ENCODE measurements at regions not wholly inside any gene's neighbourhood (a gene's known extent, or its start where the extent isn't known, plus 50 kb on each side); places are given as distances from the start of the nearest gene placed in this dataset.

- no peak for DNase-seq (ENCODE audit: low spot score)
Measured at GRCh38 chr3:99366663-99367429, 271.5 kb upstream of the COL8A1 start.

GRCh38 chr3:99365979-99366378 is 272.4 kb upstream of the COL8A1 start:
- no peak for DNase-seq (ENCODE audit: low spot score)

DNA sequence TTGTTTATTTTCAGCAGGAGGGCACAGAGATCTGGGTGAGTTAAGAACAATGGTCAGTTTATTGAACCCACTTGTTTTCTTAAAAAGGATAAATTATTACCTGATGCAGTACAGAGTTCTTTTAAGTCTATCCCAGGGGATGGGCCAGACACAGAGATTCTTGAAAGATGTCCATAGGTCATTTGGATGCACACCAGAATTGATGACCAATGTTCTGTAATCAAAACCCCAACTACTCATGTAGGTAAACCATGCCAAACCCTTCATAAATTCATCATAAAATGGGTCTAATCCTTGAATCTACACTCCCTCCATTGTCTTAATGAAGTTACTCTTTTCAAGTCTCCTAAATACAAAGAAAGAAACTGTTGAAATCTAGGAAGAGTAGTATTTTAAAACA is 273.0 kb upstream of the COL8A1 start:
- DNase-seq (ENCODE audit: low spot score) = no peak

DNA sequence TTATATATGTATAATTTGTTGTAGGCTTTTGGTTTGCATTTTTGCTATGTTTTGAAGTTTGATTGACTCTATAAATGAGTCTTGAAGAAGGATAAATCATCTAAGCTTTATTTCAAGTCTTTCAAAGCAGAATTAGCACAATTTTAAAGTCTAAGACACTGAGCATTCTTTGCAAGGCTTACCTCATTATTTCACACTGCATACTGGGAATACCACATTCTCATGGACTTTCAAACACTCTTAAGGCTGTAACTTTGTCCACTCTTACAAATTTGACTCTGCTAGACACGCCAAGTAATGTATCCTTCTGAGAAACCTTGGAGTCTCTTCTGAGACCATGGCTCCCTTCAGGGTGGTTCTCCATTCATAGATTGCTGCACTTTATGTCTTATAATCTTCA is 281.3 kb upstream of the COL8A1 start:
- no peak for DNase-seq (ENCODE audit: low spot score)

GRCh38 chr3:99356696-99357095 is 281.7 kb upstream of the COL8A1 start:
- no peak for DNase-seq (ENCODE audit: low spot score)

- no peak for DNase-seq (ENCODE audit: low spot score)
Measured at GRCh38 chr3:99355465-99355864, 282.9 kb upstream of the COL8A1 start.

GRCh38 chr3:99352811-99353210 is 285.6 kb upstream of the COL8A1 start:
- DNase-seq (ENCODE audit: low spot score) = no peak

DNA sequence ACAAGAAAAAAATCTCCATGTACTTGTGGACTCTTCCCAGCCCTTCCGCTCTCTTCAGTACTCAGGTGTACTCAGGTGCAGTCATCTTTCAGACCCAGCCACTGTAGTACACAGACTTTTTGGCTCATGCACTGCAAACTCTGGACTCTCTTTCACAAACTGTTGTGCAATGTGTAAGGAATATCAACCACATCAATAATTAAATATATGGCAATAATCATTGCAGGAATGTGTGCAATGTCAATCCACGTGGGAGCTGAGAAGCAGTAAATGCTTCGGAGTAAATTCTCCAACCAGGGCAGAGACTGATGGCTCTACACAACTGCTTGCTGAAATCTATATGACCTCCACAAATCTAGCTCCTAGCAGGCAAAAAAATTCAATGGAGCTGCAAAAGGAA is 287.3 kb upstream of the COL8A1 start:
- DNase-seq (ENCODE audit: low spot score) = no peak

- no peak for DNase-seq (ENCODE audit: low spot score)
Measured at GRCh38 chr3:99348451-99348850, 289.9 kb upstream of the COL8A1 start.

DNA sequence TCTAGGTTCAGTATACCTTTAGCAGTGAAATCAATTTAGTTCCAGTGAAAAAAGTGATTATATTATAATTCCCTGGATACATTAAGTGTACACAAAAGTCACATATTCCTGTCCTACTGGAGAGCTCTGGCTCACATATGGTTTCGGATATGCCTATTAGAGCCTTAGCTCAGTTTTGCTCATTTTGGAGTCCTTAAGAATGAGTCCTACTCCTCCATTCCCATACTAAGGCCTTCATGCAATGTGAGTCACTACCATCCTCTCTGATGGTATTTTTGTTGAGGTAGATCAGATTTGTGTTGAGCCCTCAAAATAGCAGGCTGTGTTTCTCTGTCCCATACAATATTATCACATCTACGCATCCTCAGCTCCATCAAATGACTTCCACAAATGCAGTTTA is 294.2 kb upstream of the COL8A1 start:
- DNase-seq (ENCODE audit: low spot score) = no peak

DNA sequence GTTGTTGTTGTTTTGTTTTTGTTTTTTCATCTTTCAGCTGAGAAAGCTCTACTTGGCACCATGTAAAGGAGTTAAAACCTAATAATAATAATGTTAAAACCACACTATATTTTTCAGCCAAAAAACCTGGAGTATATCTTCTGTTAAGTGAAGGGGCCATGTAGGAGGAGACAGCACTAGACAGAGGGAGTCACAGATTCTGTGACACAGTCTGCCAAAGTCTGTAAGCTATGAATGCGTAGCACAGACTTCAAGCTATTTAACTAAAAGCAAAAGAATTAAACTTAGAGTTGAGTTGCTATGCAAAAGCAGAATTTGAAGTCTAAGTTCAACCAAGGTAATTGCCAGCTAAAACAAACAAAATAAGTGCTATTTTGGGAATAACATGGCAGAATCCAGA is 296.0 kb upstream of the COL8A1 start:
- DNase-seq (ENCODE audit: low spot score) = no peak

DNA sequence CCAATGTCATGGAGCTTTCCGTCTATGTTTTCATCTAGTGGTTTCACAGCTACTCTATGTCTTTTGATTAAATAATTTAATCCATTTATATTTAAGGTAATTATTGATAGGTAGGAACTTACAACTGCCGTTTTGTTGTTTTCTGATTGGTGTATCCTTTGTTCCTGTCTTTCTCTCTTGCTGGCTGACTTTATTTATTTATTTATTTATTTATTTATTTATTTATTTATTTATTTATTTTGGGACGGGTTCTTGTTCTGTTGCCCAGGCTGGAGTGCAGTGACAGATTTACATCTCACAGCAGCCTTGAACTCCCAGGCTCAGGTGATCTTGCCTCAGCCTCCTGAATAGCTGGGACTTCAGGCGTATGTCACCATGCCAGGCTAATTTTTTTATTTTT is 299.2 kb upstream of the COL8A1 start:
- no peak for DNase-seq (ENCODE audit: low spot score)

DNA sequence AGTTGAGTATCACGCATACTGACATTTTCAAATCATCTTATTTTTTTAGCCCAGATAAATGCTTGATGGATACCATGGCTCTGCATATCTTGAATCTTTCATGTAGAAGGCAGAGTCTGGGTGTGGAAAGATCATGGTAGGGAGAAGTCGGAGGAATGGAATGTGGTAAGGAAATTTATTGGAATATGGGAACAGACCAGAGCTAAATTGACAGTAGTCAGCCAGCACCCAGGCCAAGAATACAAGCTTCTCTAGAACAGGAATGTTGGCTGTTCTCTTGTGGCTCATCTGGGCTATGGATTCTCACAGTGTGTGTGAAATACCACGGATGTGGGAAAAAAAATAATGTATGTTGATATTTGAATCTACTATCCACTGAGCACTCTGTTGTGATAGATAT is 305.7 kb upstream of the COL8A1 start:
- no peak for DNase-seq (ENCODE audit: low spot score)

- no peak for DNase-seq (ENCODE audit: low spot score)
Measured at GRCh38 chr3:99332276-99332675, 306.1 kb upstream of the COL8A1 start.

GRCh38 chr3:99330924-99331532 is 307.4 kb upstream of the COL8A1 start:
- DNase-seq (ENCODE audit: low spot score) = no peak

DNA sequence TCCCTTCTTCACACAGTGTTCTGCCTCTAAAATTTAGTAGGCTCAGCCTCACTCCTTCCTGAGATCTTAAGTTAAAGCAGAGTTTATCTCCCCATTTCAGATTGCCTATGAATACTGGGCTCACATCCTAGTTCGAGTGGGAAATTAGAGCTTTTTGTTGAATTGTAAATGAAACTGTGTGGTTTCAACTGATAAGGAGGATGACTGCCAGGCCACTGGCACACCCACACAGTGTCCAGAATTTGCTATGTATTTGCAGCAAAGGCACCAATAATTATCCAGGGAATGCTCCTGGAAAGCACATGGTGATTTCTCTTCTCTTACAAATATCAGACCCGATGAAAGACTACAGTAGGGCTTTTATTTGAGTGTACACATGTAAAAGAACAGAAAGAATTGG is 308.1 kb upstream of the COL8A1 start:
- no peak for DNase-seq (ENCODE audit: low spot score)

DNA sequence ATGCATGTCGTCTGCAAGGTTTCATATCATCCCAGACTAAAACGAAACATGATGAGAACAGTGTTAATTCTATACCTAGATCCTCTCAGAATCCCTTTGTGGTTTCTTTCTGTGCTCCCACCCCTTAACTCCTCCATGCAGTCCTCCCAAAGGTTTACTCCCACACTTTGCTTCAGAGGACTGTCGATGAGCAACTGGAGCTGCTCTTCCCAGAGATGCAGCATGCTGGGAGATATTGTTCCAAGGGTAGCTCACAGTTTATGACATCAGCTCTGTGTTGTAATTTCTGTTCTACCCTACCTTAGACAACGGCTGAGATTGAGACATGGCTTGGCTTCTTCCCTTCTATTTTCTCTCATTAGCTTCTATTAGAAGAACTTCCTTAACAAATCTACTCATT is 313.0 kb upstream of the COL8A1 start:
- DNase-seq (ENCODE audit: low spot score) = no peak

GRCh38 chr3:99324636-99325203 is 313.7 kb upstream of the COL8A1 start:
- no peak for DNase-seq (ENCODE audit: low spot score)

- DNase-seq (ENCODE audit: low spot score) = no peak
Measured at GRCh38 chr3:99323940-99324339, 314.5 kb upstream of the COL8A1 start.

DNA sequence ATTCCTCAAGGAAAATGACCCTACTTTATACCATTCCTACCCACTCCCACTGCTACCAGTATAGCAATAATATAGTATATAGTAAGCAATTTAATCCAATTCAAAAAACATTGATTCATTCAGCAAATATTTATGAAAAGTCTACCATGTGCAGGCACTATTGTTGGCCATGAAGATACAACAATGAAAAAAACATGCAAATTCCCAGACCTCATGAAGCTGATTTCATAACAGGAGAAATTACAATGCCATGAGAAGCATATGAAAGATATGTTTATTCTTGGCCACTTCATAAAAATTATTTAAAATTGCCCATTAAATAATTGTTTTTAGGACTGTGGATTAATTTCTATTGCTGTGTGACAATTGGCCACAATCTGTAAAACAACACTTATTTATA is 315.8 kb upstream of the COL8A1 start:
- no peak for DNase-seq (ENCODE audit: low spot score)

- no peak for DNase-seq (ENCODE audit: low spot score)
Measured at GRCh38 chr3:99321261-99321660, 317.1 kb upstream of the COL8A1 start.

DNA sequence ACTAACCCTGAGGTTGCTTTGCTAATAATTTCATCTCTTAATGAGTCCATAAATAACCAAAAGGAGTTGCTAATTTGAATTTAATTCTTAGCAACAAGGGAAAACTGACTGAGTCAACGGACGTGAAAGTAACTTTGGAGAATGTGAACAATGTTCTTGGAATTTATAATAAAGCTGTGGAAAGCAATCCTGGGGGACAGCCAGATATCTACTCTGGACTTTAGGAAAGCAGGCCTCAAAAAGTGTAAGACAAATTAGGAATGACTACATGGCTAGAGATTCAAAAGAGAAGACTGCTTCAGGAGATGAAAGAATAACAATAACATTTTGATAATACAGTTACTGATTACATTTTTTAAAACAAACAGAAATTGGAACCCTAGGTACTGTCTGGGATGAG is 318.4 kb upstream of the COL8A1 start:
- no peak for DNase-seq (ENCODE audit: low spot score)

DNA sequence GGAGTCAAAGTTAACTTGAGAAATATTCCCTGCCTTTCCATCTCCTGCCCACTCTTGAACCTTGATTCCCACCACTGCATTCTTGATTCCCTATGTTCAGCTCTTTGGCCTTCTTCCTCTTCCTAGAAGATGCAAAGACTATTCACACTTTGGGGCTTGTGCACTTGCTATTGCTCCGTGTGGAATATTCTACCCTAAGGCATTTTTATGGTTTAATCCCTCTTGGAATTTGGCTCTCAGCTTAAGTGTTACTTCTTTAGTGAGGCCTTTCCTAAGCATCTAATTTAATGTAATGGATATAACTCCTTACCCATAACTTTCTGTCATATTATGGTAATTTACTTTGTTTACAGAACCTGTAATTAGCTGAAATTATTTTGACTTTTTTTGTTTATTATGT is 318.9 kb upstream of the COL8A1 start:
- DNase-seq (ENCODE audit: low spot score) = no peak

- no peak for DNase-seq (ENCODE audit: low spot score)
Measured at GRCh38 chr3:99317201-99317600, 321.2 kb upstream of the COL8A1 start.
